ENCODE measurements at regions not wholly inside any gene's neighbourhood (a gene's known extent, or its start where the extent isn't known, plus 50 kb on each side); places are given as distances from the start of the nearest gene placed in this dataset.

GRCh38 chr6:120083186-120083585 lies 733.6 kb upstream of the MAN1A1 start:
- no peak for DNase-seq (ENCODE audit: low spot score)

GRCh38 chr6:120077489-120077888 lies 727.9 kb upstream of the MAN1A1 start:
- DNase-seq (ENCODE audit: low spot score): peak; percentile 19

GRCh38 chr6:120058410-120058809 lies 708.8 kb upstream of the MAN1A1 start:
- no peak for DNase-seq (ENCODE audit: low spot score)

- no peak for DNase-seq (ENCODE audit: low spot score)
Observed at GRCh38 chr6:120056085-120056484, 706.5 kb upstream of the MAN1A1 start.

GRCh38 chr6:120055071-120055470 lies 705.5 kb upstream of the MAN1A1 start:
- no peak for DNase-seq (ENCODE audit: low spot score)

- no peak for DNase-seq (ENCODE audit: low spot score)
Observed at GRCh38 chr6:120039664-120040063, 690.1 kb upstream of the MAN1A1 start.

GRCh38 chr6:120031837-120032236 lies 682.3 kb upstream of the MAN1A1 start:
- DNase-seq (ENCODE audit: low spot score): no peak

- DNase-seq (ENCODE audit: low spot score): no peak
Observed at GRCh38 chr6:120026791-120027190, 677.2 kb upstream of the MAN1A1 start.

- DNase-seq (ENCODE audit: low spot score): no peak
Observed at GRCh38 chr6:120010075-120010474, 660.5 kb upstream of the MAN1A1 start.

GRCh38 chr6:120005292-120005976 lies 655.9 kb upstream of the MAN1A1 start:
- DNase-seq (ENCODE audit: low spot score): no peak

GRCh38 chr6:119986934-119987549 lies 637.5 kb upstream of the MAN1A1 start:
- no peak for DNase-seq (ENCODE audit: low spot score)

- DNase-seq (ENCODE audit: low spot score): no peak
Observed at GRCh38 chr6:119985952-119986736, 636.6 kb upstream of the MAN1A1 start.

GRCh38 chr6:119980802-119981201 lies 631.2 kb upstream of the MAN1A1 start:
- DNase-seq (ENCODE audit: low spot score): no peak

GRCh38 chr6:119979862-119980261 lies 630.3 kb upstream of the MAN1A1 start:
- DNase-seq (ENCODE audit: low spot score): peak; percentile 11

- peak; percentile 23 for DNase-seq (ENCODE audit: low spot score)
Observed at GRCh38 chr6:119978274-119978889, 628.8 kb upstream of the MAN1A1 start.

- no peak for DNase-seq (ENCODE audit: low spot score)
Observed at GRCh38 chr6:119974430-119975159, 625.0 kb upstream of the MAN1A1 start.

- DNase-seq (ENCODE audit: low spot score): no peak
Observed at GRCh38 chr6:119966484-119966883, 616.9 kb upstream of the MAN1A1 start.

- DNase-seq (ENCODE audit: low spot score): no peak
Observed at GRCh38 chr6:119965900-119966299, 616.3 kb upstream of the MAN1A1 start.

- DNase-seq (ENCODE audit: low spot score): no peak
Observed at GRCh38 chr6:119965008-119965407, 615.4 kb upstream of the MAN1A1 start.

GRCh38 chr6:119962505-119962904 lies 612.9 kb upstream of the MAN1A1 start:
- no peak for DNase-seq (ENCODE audit: low spot score)

- peak; percentile 34 for DNase-seq (ENCODE audit: low spot score)
Observed at GRCh38 chr6:119961450-119961849, 611.9 kb upstream of the MAN1A1 start.

- DNase-seq (ENCODE audit: low spot score): no peak
Observed at GRCh38 chr6:119960456-119960855, 610.9 kb upstream of the MAN1A1 start.

Measured in kidney tubule cell (primary cell).